Hepatocyte (in vitro differentiated cells): ENCODE measurements at regions not wholly inside any gene's neighbourhood (a gene's known extent, or its start where the extent isn't known, plus 50 kb on each side); places are given as distances from the start of the nearest gene placed in this dataset.
A peak's percentile ranks its signal among the peaks of the same experiment; 100 is the strongest.

Experiments used
- DNase-seq: peaks from one replicate; pipeline ENCODE4 v3.0.0-alpha.2; 2016; ENCODE audit warnings: low spot score
- H2AFZ ChIP-seq: fragments of 200-600 bp; sonication (generic); 2 replicates; pipeline ENCODE4 v1.6.0; 2016; ENCODE audit warnings: antibody characterized with exemption, mild to moderate bottlenecking
- H3K27ac ChIP-seq: fragments of 200-600 bp; sonication (generic); 2 replicates; pipeline ENCODE4 v1.5.1; 2016; ENCODE audit warnings: mild to moderate bottlenecking
- H3K27me3 ChIP-seq: fragments of 200-600 bp; sonication (generic); 2 replicates; pipeline ENCODE4 v1.6.1; 2016
- H3K36me3 ChIP-seq: fragments of 200-600 bp; sonication (generic); replicated peaks from 2 replicates; pipeline ENCODE4 v1.5.1; 2016; ENCODE audit warnings: low read depth; ENCODE audit not compliant: insufficient read depth
- H3K4me1 ChIP-seq: fragments of 200-600 bp; sonication (generic); 2 replicates; pipeline ENCODE4 v1.5.1; 2016; ENCODE audit warnings: mild to moderate bottlenecking, moderate library complexity; ENCODE audit not compliant: insufficient read depth
- H3K4me2 ChIP-seq: fragments of 200-600 bp; sonication (generic); 2 replicates; pipeline ENCODE4 v1.6.0; 2016
- H3K4me3 ChIP-seq: fragments of 200-600 bp; sonication (generic); 2 replicates; pipeline ENCODE4 v1.5.1; 2016; ENCODE audit warnings: mild to moderate bottlenecking
- H3K79me2 ChIP-seq: fragments of 200-600 bp; sonication (generic); 2 replicates; pipeline ENCODE4 v1.6.0; 2017; ENCODE audit warnings: mild to moderate bottlenecking
- H3K9me2 ChIP-seq: fragments of 200-600 bp; sonication (generic); replicated peaks from 2 replicates; pipeline ENCODE4 v1.6.0; 2017; ENCODE audit warnings: mild to moderate bottlenecking; ENCODE audit not compliant: insufficient read depth
- H3K9me3 ChIP-seq: fragments of 200-600 bp; sonication (generic); 2 replicates; pipeline ENCODE4 v1.5.1; 2016; ENCODE audit warnings: low read depth, mild to moderate bottlenecking
- H4K20me1 ChIP-seq: fragments of 200-600 bp; sonication (generic); 2 replicates; pipeline ENCODE4 v1.6.0; 2016; ENCODE audit warnings: mild to moderate bottlenecking; ENCODE audit not compliant: insufficient read depth, poor library complexity, severe bottlenecking
- CTCF ChIP-seq: fragments of 200-600 bp; sonication (generic); IDR thresholded peaks from 2 replicates; pipeline ENCODE4 v1.5.1; 2016; ENCODE audit warnings: antibody characterized with exemption, mild to moderate bottlenecking; ENCODE audit not compliant: poor library complexity
- EZH2 ChIP-seq: fragments of 200-600 bp; sonication (generic); IDR thresholded peaks from 2 replicates; pipeline ENCODE4 v1.6.1; 2016; ENCODE audit warnings: antibody characterized with exemption, mild to moderate bottlenecking, borderline replicate concordance
- EZH2phosphoT487 ChIP-seq: fragments of 200-600 bp; sonication (generic); IDR thresholded peaks from one replicate; pipeline ENCODE4 v1.6.1; 2018; ENCODE audit warnings: antibody characterized with exemption, mild to moderate bottlenecking, low read depth, moderate library complexity; ENCODE audit not compliant: unreplicated experiment, severe bottlenecking
- WGBS: methylation state at CpG from one replicate; pipeline ENCODE4 v1.1.6; 2016; ENCODE audit warnings: low lambda C conversion rate; ENCODE audit errors: missing lambda C conversion rate; 5-methylcytosine and 5-hydroxymethylcytosine counted together

DNA sequence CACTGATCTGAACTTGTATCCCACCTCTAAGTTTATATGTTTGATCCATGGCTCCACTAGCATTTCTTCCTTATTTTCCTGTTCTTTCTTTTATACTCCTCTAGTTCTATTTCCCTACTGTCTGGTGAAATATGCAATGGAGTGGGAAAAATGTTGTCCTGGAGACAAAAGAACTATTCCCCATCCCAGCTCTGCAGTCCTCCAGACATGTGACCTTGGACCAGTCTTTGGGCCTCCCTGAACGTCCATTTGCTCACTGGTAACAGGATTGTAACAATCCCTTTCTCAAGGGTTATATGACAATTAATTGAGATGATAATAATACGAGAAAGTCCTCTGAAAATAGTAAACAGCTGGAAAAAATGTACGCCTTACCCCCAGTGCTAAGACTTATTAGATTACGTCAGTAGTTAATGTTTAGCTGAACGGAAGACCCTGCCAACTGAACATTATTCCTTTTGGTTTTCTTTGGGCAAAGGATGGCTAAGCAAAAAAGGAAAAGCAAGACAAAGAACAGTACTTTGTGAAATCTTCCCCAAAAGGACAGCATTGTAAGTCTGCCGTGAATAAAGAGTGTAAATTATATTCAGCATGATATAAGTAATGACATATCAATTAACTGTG, 302.3 kb upstream of the PPARGC1A start:
- TF ChIP-seq EZH2phosphoT487 (no peak), CTCF (no peak), EZH2 (no peak)
- no peaks in the 10 kb centered on the region for H3K9me3 ChIP-seq
- no peaks in the 10 kb centered on the region for H3K27me3 ChIP-seq
- H3K79me2 ChIP-seq = no peaks in the 10 kb centered on the region
- H3K27ac ChIP-seq = peak overlapping the region; percentile 69
- no peak for DNase-seq
- no peaks in the 10 kb centered on the region for H3K36me3 ChIP-seq
- no peaks in the 10 kb centered on the region for H3K9me2 ChIP-seq
- H3K4me1 ChIP-seq = no peaks in the 10 kb centered on the region
- H4K20me1 ChIP-seq = no peaks in the 10 kb centered on the region
- no peak overlapping the region for H2AFZ ChIP-seq
- no peak overlapping the region for H3K4me3 ChIP-seq
- 81% methylated on average over 6 of the region's 6 CpGs for WGBS
- H3K4me2 ChIP-seq = no peak overlapping the region

GRCh38 chr4:24190761-24191695, 301.2 kb upstream of the PPARGC1A start:
- no peaks in the 10 kb centered on the region for H3K36me3 ChIP-seq
- H3K4me2 ChIP-seq = no peak overlapping the region
- no peaks in the 10 kb centered on the region for H3K9me2 ChIP-seq
- no peaks in the 10 kb centered on the region for H3K27me3 ChIP-seq
- WGBS = 70% methylated on average over 13 of the region's 13 CpGs
- no peaks in the 10 kb centered on the region for H3K9me3 ChIP-seq
- H3K4me3 ChIP-seq = no peak overlapping the region
- no peak overlapping the region for H2AFZ ChIP-seq
- peak; percentile 54 for DNase-seq
- no peaks in the 10 kb centered on the region for H3K4me1 ChIP-seq
- H3K27ac ChIP-seq = peak overlapping the region; percentile 69
- no peaks in the 10 kb centered on the region for H4K20me1 ChIP-seq
- TF ChIP-seq EZH2phosphoT487 = no peak
- no peak for TF ChIP-seq CTCF
- no peak for TF ChIP-seq EZH2
- no peaks in the 10 kb centered on the region for H3K79me2 ChIP-seq

DNA sequence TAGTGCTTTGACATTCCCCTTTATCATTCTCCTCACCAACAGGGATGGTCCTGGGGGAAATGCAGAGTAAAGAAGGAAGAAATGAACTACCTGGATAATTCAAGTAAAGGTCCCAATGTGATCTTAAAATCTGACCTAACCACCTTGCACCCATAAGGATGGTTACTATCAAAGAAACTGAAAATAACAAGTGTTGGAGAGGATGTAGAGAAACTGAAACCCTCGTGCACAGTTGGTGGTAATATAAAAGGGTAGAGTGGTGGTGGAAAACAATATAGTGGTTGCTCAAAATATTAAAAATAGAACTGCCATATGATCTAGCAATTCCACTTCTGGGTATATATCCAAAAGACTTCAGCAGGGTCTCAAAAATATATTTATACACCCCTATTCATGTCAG, 298.6 kb upstream of the PPARGC1A start:
- Histone ChIP-seq H3K4me3 (no peak overlapping the region), H3K4me1 (no peaks in the 10 kb centered on the region), H3K27me3 (peaks cover 4% of the 10 kb centered on the region), H3K9me3 (no peaks in the 10 kb centered on the region), H3K36me3 (no peaks in the 10 kb centered on the region), H3K27ac (no peak overlapping the region), H3K79me2 (no peaks in the 10 kb centered on the region), H2AFZ (no peak overlapping the region), H3K9me2 (no peaks in the 10 kb centered on the region), H4K20me1 (no peaks in the 10 kb centered on the region), H3K4me2 (no peak overlapping the region)
- no peak for TF ChIP-seq CTCF
- no peak for TF ChIP-seq EZH2phosphoT487
- TF ChIP-seq EZH2 = no peak
- whole genome bisulfite sequencing = 93% methylated on average over 1 of the region's 1 CpG
- DNase-seq = no peak
